Ammon's horn (tissue), 1 donor: ENCODE measurements at regions not wholly inside any gene's neighbourhood (a gene's known extent, or its start where the extent isn't known, plus 50 kb on each side); places are given as distances from the start of the nearest gene placed in this dataset.

Experiments
- DNase-seq: peaks from one replicate; pipeline ENCODE4 v3.0.0-alpha.2; 2016; ENCODE audit warnings: low spot score

DNA sequence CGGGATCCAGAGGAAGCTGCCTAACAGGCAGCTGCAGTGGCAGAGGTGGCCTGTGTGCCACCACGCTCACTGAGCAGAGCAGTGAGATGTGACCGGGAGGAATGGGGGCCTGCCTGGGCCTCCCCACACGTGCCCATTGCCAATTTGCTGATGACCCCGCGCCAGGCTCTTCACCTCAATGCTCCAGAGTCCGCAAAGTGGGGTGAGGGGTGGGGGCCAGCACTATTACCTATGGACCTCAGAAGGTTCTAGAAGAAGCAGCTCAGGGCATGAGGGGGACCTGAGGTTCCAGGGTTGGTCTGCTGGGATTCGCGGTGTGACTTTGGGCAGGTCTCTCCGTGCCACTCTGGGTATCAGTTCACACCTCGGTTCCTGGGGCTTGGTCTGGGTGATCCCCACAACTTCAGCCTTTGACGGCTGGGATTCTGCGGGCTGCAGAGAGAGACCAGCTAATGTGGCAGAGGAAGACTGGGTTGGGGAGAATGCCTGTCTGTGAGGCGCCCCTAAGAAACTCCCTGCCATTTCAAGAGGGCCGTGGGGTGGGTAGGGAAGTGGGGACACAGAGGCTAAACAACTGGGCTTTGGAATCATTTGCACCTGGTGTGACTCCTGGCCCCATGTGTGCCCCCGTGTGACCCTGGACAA, 231.0 kb upstream of the MVB12B start:
- no peak for DNase-seq

DNA sequence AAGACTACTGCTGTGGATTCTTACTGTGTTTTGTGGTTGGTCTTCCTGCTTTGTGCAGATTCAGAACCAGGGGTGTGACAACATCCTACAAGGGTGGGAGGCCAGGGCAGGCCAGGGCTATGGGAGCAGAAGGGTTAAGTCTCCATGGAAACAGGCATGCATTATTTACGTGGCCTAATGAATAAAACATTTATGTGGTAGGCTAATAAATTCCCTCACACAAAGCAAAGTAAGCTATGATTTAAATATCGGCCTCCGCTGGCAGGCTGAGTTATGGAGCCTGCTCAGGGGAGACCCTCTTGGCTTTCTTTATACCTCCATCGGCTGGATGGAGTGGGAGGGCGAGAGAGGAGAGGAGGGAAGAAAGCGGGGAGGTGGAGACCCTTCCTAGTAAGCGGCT, 230.3 kb upstream of the MVB12B start:
- no peak for DNase-seq

DNA sequence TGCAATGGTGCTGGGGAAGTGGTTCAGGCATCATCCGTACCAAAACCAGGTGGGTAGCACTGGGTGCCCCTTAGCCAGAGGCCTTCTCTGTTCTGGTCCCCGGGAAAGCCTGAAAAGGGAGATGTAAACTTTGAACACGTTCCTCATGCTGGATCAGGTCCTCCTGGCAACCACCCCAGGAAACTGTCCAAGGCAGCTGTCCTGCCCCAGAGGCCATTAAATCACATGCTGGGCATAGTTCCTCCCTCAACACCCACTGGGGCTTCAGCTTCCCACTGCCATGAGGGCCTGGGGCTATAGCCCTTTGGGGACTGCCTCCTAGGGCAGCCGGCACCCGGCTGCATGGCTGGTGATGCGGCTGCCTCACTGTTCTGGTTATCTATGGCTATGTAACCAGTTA, 228.9 kb upstream of the MVB12B start:
- DNase-seq = no peak

DNA sequence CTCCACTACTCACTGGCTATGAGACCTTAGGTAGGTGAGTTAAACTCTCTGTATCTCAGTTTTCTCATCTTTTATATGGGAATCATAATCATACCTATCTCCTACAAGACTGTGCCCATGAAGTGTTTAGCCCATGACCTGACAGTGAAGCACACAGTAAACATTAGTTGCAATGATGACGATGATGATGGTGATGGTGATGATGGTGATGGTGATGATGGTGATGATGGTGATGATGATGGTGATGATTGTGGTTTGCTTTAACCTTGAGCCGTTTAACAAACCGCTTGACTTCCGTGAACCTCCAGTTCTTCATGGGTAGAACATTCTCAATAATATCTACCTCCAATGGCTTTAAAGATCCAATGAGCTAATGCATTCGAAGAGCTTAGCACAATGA, 220.2 kb upstream of the MVB12B start:
- DNase-seq = no peak

DNA sequence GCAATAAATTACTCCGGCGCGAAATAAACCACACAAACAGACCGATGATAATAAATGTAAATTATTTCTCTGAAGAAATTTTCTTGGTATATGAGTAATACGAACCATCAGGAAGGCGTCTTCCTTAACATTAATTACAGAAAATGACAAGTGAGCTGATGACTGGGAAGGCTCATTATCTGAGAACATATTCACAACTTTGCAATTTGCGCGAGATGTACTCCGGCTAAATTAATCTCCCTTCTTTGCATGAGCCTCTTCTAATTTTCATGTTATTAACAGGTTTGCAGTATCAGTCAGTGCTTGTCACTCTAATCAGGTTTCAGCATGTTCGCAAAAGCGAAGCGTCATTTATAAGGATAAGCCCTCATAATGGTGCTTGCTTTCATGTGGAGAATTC, 218.9 kb upstream of the MVB12B start:
- no peak for DNase-seq

DNA sequence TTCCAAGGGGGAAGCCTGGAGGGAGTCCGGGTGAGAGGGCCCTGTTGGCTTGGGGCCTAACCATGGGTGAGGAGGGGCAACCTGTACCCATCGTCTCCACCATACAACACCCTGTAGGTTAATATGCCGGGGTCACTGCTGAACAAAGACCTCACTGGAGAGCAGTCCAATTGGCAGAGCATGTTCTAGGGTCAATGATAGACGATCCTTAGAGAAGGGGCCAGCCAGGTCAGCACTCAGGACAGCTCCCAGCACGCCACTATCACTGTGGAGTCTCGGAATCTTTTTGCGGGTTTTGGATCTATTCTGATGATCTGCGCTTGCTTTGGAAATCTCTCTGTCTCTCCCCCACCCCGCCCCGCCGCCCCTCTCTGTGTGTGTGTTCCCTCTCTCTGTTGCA, 218.4 kb upstream of the MVB12B start:
- DNase-seq = no peak

DNA sequence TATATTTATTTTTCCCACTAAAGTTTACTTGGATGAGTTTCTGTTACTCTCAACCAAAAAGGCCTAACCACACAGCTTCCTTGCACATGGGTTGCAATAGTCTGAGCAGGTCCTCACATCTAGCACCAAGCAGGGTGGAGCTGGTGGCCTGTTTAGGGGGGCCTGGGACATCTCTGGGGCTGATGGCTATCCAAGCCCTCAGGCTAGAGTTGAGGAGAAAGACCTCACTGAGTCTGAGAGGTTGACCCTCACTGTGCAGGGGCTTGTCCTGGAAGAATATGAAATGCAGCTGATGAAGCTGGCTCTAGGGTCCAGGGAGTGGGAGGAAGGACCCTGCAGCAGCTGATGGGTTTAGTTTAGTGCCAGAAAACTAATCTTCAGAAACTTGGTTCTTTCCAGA, 217.1 kb upstream of the MVB12B start:
- DNase-seq = no peak

DNA sequence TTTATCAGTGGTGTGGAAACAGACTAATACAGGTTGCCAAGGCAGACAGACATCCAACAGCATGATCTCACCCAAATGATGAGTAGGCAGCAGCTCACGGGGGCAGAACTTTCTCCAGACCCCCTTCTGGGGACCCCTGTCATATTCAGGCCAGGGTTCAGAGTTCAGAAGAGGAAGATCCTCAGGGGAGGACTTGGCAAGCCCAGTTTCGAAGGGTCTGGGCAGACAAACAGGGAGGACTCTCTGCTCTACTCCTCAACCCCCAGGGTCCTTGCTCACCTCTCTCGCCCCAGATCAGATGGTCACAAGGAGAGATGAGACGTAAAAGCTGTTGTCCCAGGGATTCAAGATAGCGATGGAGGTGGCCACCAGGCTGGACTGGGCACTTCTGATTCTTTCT, 215.1 kb upstream of the MVB12B start:
- no peak for DNase-seq

DNA sequence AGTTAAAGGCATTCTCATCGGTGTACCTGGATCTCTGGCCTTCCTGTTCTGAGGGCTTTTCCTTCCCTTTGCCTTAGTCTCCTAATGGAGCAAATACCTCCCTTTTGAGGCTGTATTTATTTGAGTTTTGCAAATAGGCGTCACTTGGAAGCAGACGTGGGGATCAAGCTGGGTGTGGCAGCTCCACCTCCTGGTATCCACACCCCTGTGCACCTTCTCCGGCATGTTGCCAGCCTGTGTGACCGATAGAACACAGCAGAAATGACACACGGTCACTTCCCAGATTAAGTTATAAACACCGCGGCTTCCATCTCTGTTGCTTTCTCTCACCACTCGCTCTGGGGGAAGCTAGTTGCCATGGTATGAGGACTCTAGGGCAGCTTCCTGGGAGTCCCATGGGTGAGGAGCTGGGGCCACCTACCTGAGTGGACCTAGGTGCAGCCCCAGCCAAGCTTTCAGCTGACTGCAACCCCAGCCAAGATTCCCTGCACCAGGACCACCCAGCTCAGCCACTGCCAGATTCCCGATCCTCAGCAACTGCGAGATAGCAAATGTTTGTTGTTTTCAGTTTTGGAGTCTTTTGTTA, 214.4 kb upstream of the MVB12B start:
- DNase-seq = no peak

DNA sequence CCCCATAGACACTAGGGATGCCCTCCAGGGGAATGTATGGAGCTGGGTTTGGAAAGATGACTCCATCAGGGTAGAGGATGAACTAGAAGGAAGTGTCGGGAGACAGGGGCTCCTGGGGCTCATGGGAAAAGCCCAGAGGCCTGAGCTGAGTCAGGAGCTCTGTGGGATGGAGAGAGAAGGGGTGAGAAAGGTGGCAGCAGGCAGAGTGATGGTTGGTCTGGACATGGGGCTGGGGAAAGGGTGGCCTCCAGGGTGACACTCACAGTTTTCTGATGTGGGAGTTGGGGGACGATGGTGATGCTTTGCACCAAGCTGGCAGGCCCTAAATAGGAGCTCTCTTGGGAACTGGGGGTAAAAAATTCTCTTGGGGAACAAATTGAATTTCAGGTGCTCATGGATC, 213.5 kb upstream of the MVB12B start:
- DNase-seq = no peak

DNA sequence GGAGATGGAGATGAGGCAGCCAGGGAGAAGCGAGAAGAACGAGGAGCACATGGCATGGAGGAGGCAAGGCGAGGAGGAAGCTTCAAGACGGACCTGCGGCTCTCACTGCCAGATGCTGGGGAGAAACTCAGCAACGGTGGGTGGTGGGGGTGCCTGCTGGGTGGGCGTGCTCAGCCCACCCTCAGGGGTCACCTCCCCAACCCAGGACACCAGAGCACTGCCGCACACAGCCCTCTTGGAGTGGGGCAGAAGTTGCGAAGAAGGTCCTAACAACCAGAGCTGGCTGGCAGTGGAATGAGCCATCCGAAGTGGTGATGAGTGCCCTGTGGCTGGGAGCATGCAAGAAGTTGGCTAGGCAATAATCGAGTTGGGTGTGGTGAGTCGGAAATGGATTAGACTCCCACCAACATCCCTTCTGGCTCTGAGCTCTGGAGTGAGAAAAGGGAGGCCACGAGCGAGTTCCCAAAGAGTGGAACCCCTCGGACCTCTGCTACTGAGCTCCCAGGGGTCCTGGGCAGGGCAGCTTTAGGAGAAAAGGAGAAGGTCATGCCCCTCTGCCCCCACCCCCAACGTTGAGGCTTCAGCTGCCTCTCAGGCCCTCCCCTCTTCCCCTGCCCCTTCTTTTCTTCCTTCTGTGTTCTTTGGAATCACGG, 212.7 kb upstream of the MVB12B start:
- no peak for DNase-seq

DNA sequence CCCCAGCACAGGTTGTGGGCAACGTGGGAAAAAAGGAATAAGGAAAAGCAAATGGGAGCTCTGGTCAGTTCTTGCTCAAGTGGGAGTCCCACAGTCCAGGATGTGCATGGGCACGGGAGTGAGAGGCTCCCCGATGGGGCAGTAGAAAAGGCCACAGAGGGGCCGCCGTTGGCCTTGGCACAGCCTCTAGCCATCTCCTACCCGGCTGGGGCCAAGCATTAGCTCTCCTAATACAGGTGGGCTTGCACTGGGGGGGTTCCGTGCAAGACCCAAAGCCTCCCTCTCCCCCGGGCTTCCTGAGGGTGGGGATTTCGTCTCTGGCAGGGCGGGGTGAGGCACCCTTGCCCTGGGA, 212.2 kb upstream of the MVB12B start:
- DNase-seq = no peak

DNA sequence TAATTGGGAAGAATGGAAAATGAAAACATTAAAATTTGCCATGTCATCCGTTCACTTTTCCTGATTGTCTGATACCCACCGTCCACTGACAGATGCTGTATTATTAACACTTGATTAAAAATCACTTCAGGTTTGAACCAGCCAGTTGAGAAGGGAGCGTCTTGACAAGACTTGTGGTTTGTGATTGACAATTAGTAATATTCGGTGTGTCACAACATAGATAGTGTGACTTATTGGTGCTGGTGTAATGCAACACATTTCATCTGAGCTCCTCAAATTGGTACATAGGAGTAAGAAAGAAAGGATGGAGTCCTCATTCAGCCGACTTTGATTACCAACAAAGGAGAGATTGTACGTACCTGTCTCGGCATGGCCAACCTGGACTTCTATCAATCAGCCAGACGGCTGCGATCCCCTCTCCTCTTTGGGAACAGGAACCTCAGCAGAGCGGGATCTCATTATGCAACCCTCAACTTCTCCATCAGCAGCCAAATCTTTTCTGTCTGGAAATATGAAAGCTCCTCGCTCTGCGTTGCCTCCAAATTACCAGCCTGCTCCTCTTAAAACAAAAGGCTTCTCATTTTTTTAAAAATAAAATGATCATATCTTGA, 211.7 kb upstream of the MVB12B start:
- DNase-seq = no peak

DNA sequence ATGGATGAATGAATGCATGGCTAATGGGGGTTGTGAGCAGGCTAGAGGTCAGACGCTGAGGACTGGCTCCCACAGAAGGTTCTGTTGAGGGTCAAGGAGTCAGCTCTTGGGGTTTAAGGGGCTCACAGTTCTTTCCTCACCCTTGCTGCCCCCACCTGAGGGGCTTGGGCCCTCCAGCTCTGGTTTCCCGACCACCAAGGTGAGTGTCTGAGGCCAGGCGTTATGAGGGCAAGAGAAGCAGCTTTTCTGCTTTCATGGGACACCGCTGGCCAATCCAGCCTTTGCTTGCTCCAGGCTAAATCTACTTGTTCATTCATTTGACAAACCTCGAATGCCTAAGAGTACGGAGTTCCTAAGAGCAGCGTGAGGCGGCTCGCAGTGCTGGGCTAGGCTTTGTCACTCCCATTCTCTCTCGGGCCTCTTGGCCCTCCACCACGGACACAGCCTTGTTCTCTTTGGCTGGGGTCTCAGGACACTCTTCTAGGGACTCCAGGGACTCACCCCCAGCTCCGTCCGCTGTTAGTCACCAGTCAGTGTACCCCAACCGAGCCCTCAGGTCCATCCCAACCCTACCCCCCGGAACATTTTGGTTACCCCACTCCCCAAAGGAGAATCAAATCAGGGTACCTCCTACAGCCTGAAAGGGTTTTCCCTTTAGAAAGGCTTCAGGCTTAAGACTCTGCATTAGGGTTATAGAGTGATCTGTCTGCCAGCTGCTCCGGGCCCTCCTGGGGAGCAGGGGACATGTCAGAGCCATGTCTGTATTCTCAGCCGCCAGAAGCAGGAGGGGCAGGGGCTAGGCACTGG, 210.1 kb upstream of the MVB12B start:
- no peak for DNase-seq

DNA sequence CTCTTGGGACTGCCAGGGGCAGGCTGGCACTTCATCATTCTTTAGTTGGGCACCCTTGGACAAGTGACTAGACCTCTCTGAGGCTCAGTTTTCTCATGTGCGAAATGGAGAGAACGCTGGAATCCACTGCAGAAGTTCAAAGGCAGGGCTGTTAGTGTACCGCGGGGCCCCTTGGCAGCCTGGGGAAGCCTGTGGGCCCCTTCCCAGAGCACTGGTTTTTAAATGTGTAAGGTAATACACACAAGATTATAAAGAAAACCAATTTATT, 209.5 kb upstream of the MVB12B start:
- no peak for DNase-seq

DNA sequence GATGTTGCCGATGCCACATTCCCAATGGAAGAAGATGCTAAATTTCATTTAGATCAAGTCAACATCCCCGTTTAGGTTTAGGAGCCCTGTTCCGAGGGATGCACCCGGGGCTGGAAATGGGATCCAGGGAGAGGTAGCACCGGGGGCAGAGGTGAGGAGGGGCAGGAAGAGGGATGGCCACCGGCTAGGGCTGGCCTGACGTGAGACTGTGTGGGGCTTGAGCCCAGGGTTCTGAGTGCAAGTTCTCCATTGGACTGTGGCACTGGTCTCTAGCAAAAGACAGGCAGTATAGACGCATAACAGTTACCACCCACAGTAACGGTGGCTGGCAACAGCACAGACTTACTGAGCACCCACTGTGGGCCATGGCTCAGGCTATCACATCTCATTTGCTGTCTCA, 209.0 kb upstream of the MVB12B start:
- DNase-seq = no peak

DNA sequence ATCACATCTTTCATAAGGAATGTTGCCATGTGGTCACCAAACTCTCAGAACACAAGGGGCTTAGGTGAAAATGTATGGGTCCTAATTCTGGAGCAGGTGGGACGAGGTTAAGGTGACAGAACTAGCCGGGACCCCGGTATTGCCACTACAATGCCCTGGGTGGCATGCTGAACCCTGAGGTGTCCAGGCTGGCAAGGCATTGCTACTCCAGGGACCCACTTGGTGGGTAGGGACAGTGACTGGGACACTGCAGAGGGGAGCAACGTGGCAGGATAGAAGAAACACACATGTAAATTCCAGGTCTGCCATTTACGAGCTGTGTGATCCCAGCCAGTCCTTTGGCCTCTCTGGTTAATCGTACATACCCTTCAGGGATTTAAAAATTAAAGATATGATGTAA, 206.9 kb upstream of the MVB12B start:
- no peak for DNase-seq

DNA sequence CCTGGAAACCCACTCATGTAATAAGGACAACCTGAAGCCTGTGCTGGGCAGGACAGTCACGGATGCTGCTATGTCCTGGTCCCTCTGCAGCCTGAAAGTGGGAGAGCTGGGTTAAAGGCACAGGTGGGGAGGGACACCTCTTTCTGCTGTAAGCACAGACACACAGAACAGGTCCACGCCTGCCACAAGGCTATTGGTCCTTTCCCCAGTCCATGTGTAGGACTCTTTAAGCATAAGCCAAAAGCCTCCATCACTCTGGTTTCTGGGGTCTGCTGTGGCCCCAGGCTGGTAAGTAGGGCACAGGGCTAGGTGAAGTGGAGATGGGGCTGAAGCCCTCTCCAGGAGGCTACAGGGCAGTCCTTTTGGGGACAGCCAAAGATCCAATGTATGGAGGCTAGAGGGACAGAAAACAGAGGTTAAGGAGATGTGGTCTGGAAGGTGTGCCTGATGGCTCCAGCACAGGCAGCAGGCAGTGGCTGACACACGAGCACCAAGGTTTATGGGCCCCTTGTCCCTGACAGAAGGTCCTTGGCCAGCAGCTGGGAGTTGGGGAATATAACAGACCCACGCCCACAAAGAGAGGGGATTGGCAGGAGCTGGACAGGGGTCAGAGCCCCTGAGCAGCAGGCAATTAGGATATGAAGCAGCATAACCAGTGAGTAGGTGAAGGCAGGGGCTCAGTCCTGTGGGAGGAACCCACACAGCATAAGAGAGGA, 203.6 kb upstream of the MVB12B start:
- no peak for DNase-seq

DNA sequence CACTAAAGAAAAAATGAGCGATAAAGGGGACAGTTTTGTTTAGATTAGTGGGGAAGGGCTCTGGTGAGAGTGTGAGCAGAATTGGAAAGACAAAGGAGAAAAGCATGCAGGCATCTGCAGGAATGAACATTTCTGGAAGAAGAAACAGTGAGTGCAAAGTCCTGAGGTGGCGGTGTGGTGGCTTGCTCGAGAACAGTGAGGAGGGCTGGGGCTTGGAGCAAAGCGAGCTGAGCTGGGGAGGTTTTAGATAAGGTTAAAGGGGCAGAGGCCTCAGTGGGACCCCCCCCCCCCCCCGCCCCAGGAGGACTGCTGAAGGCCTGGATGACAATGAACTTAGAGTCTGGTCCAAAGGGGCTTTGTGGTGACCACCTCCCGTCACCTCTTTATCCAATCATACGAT, 202.7 kb upstream of the MVB12B start:
- DNase-seq = no peak

DNA sequence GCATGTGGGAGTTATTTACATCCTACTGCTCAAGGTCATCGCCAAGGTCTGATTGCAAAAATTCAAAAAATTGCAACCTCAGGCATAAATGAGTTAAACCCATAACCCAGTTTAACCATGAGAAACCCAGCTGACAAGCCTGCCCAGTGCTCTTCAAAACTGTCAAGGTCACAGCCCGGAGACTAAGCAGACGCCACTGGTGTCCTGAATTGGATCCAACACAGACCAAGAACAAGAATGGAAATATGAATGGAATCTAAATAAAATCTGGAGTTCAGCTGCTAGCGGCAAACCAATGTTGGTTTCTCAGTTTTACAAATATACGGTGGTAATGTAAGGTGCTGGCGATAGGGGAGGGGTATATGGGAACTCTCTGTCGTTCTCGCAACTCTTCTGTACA, 201.5 kb upstream of the MVB12B start:
- no peak for DNase-seq

DNA sequence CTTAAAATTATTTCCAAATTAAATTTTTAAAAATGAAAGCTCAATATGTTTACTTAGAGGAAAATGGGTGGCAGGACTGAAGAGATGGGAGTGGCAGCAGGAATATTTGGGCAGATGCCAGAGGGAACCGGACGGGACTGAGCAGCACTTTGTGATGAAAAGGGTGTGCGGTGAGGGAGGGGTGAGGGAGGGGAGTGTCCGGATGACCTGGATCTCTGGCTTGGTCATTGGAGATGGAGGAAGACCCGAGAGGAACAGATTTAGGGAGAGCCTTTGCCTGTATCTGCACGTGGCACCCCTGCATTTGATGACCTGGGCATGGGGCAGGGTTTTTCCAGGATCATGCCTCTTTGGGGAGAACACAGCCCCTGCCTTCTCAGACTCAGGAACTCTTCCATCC, 201.1 kb upstream of the MVB12B start:
- no peak for DNase-seq

DNA sequence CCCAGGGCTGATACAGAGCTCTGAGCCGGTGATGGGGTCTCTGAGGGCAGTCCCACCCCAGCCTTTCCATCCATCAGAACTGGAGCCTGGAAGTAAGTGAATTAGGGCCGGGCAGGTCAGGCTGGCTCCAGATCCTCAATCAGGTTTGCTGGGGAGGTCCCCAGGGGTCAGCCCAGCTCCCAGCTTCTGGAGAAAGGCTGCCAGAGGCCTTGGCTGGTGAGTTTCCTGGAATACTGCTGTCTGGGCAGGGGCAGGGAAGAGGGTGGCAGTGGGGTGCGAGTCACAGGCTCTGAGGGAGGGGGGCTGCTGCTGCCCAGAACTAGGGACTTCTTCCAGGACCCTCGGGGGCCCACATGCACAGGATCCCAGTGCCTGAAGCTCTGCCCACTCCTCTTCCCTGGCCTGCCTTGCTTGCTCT, 200.6 kb upstream of the MVB12B start:
- no peak for DNase-seq
